Neutrophil (primary cell): ENCODE measurements at regions not wholly inside any gene's neighbourhood (a gene's known extent, or its start where the extent isn't known, plus 50 kb on each side); places are given as distances from the start of the nearest gene placed in this dataset.

ENCODE experiments used
- H3K27ac ChIP-seq: fragments of 200-600 bp; sonication (generic); 2 replicates; pipeline ENCODE4 v1.5.1; 2016; ENCODE audit warnings: mild to moderate bottlenecking, moderate library complexity
- H3K27me3 ChIP-seq: fragments of 200-600 bp; sonication (generic); 2 replicates; pipeline ENCODE4 v1.6.0; 2016; ENCODE audit warnings: mild to moderate bottlenecking
- H3K36me3 ChIP-seq: fragments of 200-600 bp; sonication (generic); 2 replicates; pipeline ENCODE4 v1.5.1; 2017
- H3K4me1 ChIP-seq, 2 experiments: fragments of 200-600 bp in 1 of 2; sonication (generic) in 1 of 2; 1 replicate in 1 of 2; 2 replicates in 1 of 2; pipeline versions ENCODE4 v1.5.1 to v1.6.1; 2013 to 2016; ENCODE audit warnings: low read depth in 1 of 2, low read length in 1 of 2, mild to moderate bottlenecking in 1 of 2, moderate library complexity in 1 of 2; ENCODE audit not compliant: control insufficient read depth in 1 of 2, insufficient read depth in 1 of 2
- H3K4me3 ChIP-seq, 2 experiments: fragments of 200-600 bp in 1 of 2; sonication (generic) in 1 of 2; 1 replicate in 1 of 2; 2 replicates in 1 of 2; pipeline ENCODE4 v1.5.1; 2013 to 2016; ENCODE audit warnings: low read depth in 1 of 2, low read length in 1 of 2, mild to moderate bottlenecking in 1 of 2, moderate library complexity in 1 of 2
- H3K9me3 ChIP-seq: fragments of 200-600 bp; sonication (generic); 2 replicates; pipeline ENCODE4 v1.5.1; 2016
- TF ChIP-seq, protein P1 (sequence below): fragments of 200-600 bp; sonication (generic); IDR thresholded peaks from 2 replicates; pipeline ENCODE4 v1.5.1; 2016; ENCODE audit warnings: antibody characterized with exemption

DNA sequence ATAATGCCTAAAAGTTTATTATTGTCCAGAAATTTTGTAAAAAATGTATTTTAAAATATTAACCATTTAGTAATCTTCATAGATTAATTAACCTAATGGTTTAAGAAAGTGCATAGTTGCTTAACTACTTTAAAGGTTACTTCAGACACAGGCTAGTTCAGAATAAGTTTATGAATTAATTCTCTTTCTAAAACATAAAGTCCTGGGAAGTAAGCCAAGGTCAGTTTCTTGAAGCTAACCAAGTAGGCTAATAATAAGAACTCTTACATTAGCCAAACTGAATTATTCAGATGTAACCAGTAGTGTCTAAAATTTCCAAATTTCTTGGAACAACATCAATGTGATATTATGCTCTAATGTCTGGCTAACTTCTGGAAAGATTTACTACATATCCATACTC lies 790.4 kb downstream of the NCAM2 start:
- Histone ChIP-seq H3K27ac (no peak overlapping the region), H3K27me3 (no peaks in the 10 kb centered on the region), H3K36me3 (no peaks in the 10 kb centered on the region), H3K4me1 (no peaks in the 10 kb centered on the region), H3K9me3 (no peaks in the 10 kb centered on the region), H3K4me3 (no peak overlapping the region)
- TF ChIP-seq, protein P1, sequence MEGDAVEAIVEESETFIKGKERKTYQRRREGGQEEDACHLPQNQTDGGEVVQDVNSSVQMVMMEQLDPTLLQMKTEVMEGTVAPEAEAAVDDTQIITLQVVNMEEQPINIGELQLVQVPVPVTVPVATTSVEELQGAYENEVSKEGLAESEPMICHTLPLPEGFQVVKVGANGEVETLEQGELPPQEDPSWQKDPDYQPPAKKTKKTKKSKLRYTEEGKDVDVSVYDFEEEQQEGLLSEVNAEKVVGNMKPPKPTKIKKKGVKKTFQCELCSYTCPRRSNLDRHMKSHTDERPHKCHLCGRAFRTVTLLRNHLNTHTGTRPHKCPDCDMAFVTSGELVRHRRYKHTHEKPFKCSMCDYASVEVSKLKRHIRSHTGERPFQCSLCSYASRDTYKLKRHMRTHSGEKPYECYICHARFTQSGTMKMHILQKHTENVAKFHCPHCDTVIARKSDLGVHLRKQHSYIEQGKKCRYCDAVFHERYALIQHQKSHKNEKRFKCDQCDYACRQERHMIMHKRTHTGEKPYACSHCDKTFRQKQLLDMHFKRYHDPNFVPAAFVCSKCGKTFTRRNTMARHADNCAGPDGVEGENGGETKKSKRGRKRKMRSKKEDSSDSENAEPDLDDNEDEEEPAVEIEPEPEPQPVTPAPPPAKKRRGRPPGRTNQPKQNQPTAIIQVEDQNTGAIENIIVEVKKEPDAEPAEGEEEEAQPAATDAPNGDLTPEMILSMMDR = no peak

DNA sequence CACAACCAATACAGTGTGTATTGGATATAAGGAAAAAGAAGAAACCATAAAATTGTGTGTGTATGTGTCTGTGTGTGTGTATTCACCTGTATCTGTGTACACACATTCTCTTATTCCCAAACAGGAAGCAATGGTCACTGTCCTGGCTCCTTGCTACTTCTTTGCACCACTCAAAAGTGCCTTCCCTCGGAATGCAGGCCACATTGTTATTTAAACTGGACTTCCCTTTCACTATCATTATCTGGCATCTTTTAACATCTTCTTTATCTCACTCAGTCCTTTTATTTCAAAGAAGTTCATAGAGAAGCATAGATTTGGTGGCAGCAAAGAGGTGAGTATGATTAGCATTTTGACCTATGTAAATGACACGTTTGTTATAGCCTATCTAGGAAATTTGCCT lies 803.7 kb downstream of the NCAM2 start:
- H3K27me3 ChIP-seq = no peaks in the 10 kb centered on the region
- H3K4me3 ChIP-seq = no peak overlapping the region
- H3K27ac ChIP-seq = no peak overlapping the region
- H3K9me3 ChIP-seq = no peaks in the 10 kb centered on the region
- TF ChIP-seq, protein P1 = no peak
- H3K4me1 ChIP-seq = no peaks in the 10 kb centered on the region
- H3K36me3 ChIP-seq = no peaks in the 10 kb centered on the region

DNA sequence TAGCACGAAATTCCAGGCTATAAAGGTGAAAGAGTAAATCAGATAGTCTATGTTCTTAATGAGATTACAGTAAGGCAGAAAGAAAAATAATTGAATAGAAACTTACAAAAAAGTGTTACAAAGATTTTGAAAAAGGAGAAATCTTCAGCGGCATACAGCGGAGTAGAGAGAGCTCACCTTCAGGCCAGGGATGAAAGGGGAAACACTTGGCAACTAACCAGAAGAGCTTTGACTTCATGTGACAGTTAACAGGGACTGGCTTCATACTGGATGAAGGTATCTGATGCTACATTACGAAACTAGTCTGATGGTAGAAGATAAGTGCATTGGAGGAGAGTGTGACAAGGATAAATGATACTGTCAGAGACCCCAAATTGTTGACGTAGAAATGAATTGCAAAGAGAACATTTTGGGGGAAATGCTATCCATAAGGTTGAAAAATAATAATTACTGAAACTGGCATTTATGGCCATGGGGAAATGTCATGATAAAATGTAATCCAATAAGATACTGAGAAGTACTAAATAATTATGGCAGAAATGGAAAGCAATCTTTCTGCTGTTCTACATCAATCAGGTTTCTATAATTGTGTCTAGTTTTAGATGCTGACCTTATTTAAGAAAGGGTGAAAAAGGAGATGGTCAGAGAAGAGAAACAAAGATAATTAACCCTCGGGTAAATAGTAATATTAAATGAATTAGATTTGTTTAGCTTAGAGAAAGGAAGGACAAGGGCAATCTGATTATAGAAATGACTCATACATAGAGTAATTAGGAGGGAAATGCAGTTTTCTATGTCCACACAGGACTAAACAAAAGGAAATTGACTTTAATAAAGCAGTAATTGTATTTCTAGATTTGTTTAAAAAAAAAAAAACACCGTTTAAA lies 808.7 kb downstream of the NCAM2 start:
- H3K27me3 ChIP-seq = no peaks in the 10 kb centered on the region
- no peak overlapping the region for H3K4me3 ChIP-seq
- TF ChIP-seq, protein P1 = no peak
- H3K36me3 ChIP-seq = no peaks in the 10 kb centered on the region
- H3K9me3 ChIP-seq = no peaks in the 10 kb centered on the region
- no peak overlapping the region for H3K27ac ChIP-seq
- no peaks in the 10 kb centered on the region for H3K4me1 ChIP-seq

DNA sequence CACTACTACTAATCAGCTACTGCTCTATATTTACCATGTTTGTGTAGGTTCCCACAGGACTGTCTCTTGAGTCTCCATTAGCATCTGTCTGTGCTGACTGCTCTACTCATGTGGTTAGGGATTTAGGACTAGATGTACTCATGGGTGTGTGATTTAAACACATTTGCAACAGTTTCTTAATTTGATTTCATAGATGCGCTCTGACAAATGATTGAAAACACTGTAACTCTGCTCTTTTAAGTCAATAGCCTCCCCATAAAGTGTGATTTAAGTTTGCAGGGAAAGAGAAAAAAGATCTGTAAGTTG lies 809.3 kb downstream of the NCAM2 start:
- TF ChIP-seq, protein P1 = no peak
- Histone ChIP-seq H3K4me3 (no peak overlapping the region), H3K4me1 (no peaks in the 10 kb centered on the region), H3K9me3 (no peaks in the 10 kb centered on the region), H3K36me3 (no peaks in the 10 kb centered on the region), H3K27me3 (no peaks in the 10 kb centered on the region), H3K27ac (no peak overlapping the region)

DNA sequence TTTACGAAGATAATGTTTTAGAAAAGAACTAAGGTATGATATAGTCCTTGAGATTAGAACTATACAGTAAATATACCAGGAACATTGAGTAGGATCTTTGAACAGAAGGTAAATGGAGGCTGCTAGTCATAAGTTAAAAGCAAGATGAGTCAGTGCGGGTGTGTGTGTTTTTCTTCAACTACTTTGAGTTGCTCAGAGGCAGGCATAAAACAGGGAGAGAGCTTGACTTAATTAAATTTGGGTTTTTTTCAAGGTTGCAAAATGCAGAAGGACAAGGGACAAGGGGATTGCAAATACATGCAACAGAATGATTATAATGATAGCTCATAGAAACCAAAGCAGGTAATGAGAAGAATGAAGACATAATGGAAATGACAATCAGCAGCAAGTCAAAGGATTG lies 815.1 kb downstream of the NCAM2 start:
- Histone ChIP-seq H3K4me3 (no peak overlapping the region), H3K9me3 (no peaks in the 10 kb centered on the region), H3K27ac (no peak overlapping the region), H3K36me3 (no peaks in the 10 kb centered on the region), H3K27me3 (no peaks in the 10 kb centered on the region), H3K4me1 (no peaks in the 10 kb centered on the region)
- TF ChIP-seq, protein P1 = no peak
